ENCODE measurements at regions not wholly inside any gene's neighbourhood (a gene's known extent, or its start where the extent isn't known, plus 50 kb on each side); places are given as distances from the start of the nearest gene placed in this dataset.

GRCh38 chr7:42832667-42833066, 79.2 kb downstream of the C7orf25 start:
- DNase-seq (ENCODE audit: extremely low read depth in 1 of 4, low spot score in 3 of 4) (no peak), FAIRE-seq (no peak), ATAC-seq (no peak)
- POLR2A ChIA-PET = no interaction called here
- H3K9me3 ChIP-seq (replicated peaks; ENCODE audit: control insufficient read depth, insufficient read depth, low read depth, low read length) = no peaks in the 10 kb centered on the region
- in situ Hi-C loops (cut with MboI) (loop anchor here (25.0 kb wide), 1 partner anchor 895 kb away; no protein-coding TSS in a partner anchor), intact Hi-C loops (cut with micrococcal nuclease) (no loop called here)
- 0 out of 2 replicates have a peak, but pooled peaks cover 3% of the 10 kb centered on the region for H4K20me1 ChIP-seq (replicated peaks; ENCODE audit: control insufficient read depth, insufficient read depth, low read length)
- no peak overlapping the region for H3K27ac ChIP-seq (ENCODE audit: extremely low read depth, low read depth, low read length)
- no peak overlapping the region for H2AFZ ChIP-seq (ENCODE audit: low read depth, low read length)
- H3K36me3 ChIP-seq (ENCODE audit: control insufficient read depth, insufficient read depth, low read length) = no peaks in the 10 kb centered on the region
- H3K4me3 ChIP-seq = no peak overlapping the region
- no peaks in the 10 kb centered on the region; a peak in 4 of 5 replicates for H3K27me3 ChIP-seq (ENCODE audit: control insufficient read depth in 2 of 2, insufficient read depth in 2 of 2, low read length in 2 of 2)
- no peaks in the 10 kb centered on the region for H3K79me2 ChIP-seq (ENCODE audit: control insufficient read depth, insufficient read depth, low read length)
- CTCF ChIA-PET (ENCODE audit: low intra/inter-chr PET ratio) = no interaction called here
- no peaks in the 10 kb centered on the region for H3K9me1 ChIP-seq (ENCODE audit: control insufficient read depth, insufficient read depth, low read length)
- no peak overlapping the region for H3K4me2 ChIP-seq (ENCODE audit: insufficient read depth, low read length)
- H3K9ac ChIP-seq (ENCODE audit: insufficient read depth in 1 of 2, low read depth in 2 of 2, low read length in 2 of 2) = no peak overlapping the region
- H3K4me1 ChIP-seq (replicated peaks in 1 of 2; ENCODE audit: control insufficient read depth in 2 of 2, insufficient read depth in 2 of 2, low read length in 2 of 2) = no peaks in the 10 kb centered on the region
- no TSS peak for BruUV-seq (replicated peaks)
- TF ChIP-seq ZNF318 (IDR thresholded peaks at IDR 0.05; ENCODE audit: borderline replicate concordance in 1 of 2, low read depth in 1 of 2) = no peak
- no peak for TF ChIP-seq CUX1 (CRISPR knock-in tag; IDR thresholded peaks at IDR 0.05)
- TF ChIP-seq CTCF (IDR thresholded peaks at IDR 0.05 in 2 of 3, conservative IDR thresholded peaks at IDR 0.05 in 1 of 3; ENCODE audit: insufficient read depth in 2 of 3, low read depth in 1 of 3, low read length in 3 of 3) = no peak
- TF ChIP-seq ZKSCAN8 (CRISPR knock-in tag; IDR thresholded peaks at IDR 0.05) = no peak

All from K562 (cell line).